SU-DHL-6 (cell line): ENCODE measurements at regions not wholly inside any gene's neighbourhood (a gene's known extent, or its start where the extent isn't known, plus 50 kb on each side); places are given as distances from the start of the nearest gene placed in this dataset.

ENCODE experiments used
- EZH2phosphoT487 ChIP-seq: fragments of 200-600 bp; sonication (generic), shearing (Covaris generic); conservative IDR thresholded peaks from 2 replicates; pipeline ENCODE4 v1.6.1; 2018; ENCODE audit warnings: mild to moderate bottlenecking, antibody characterized with exemption, low read length, moderate library complexity, mixed read lengths
- TF ChIP-seq, protein P1 (sequence below): fragments of 200-600 bp; sonication (generic); IDR thresholded peaks from one replicate; pipeline ENCODE4 v1.5.1; 2017; ENCODE audit warnings: antibody characterized with exemption, mild to moderate bottlenecking, low read length, moderate library complexity; ENCODE audit not compliant: insufficient read depth, poor library complexity, severe bottlenecking

GRCh38 chr3:59167756-59168155 lies 117.9 kb upstream of the CFAP20DC start:
- TF ChIP-seq, protein P1, sequence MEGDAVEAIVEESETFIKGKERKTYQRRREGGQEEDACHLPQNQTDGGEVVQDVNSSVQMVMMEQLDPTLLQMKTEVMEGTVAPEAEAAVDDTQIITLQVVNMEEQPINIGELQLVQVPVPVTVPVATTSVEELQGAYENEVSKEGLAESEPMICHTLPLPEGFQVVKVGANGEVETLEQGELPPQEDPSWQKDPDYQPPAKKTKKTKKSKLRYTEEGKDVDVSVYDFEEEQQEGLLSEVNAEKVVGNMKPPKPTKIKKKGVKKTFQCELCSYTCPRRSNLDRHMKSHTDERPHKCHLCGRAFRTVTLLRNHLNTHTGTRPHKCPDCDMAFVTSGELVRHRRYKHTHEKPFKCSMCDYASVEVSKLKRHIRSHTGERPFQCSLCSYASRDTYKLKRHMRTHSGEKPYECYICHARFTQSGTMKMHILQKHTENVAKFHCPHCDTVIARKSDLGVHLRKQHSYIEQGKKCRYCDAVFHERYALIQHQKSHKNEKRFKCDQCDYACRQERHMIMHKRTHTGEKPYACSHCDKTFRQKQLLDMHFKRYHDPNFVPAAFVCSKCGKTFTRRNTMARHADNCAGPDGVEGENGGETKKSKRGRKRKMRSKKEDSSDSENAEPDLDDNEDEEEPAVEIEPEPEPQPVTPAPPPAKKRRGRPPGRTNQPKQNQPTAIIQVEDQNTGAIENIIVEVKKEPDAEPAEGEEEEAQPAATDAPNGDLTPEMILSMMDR, result no peak
- no peak for TF ChIP-seq EZH2phosphoT487
